ENCODE measurements at regions not wholly inside any gene's neighbourhood (a gene's known extent, or its start where the extent isn't known, plus 50 kb on each side); places are given as distances from the start of the nearest gene placed in this dataset.

GRCh38 chr13:36549126-36549702, 116.9 kb downstream of the CCNA1 start:
- Histone ChIP-seq H3K9me3 (no peaks in the 10 kb centered on the region), H3K27ac (no peak overlapping the region), H3K36me3 (no peaks in the 10 kb centered on the region), H3K4me3 (no peak overlapping the region), H3K27me3 (replicated peaks; ENCODE audit: insufficient read depth) (no peaks in the 10 kb centered on the region), H3K4me1 (replicated peaks) (no peaks in the 10 kb centered on the region)
- DNase-seq (ENCODE audit: low spot score), result no peak
- intact Hi-C loops (cut with DNase I), result no loop called here
- 72% methylated on average over 2 of the region's 2 CpGs for WGBS
- no peak for TF ChIP-seq CTCF (IDR thresholded peaks at IDR 0.05)
- no peak for TF ChIP-seq POLR2A (IDR thresholded peaks at IDR 0.05)
- no peak for TF ChIP-seq POLR2AphosphoS5 (IDR thresholded peaks at IDR 0.05)

GRCh38 chr13:36549755-36550154, 117.5 kb downstream of the CCNA1 start:
- no peak overlapping the region for H3K27ac ChIP-seq
- no peak for DNase-seq (ENCODE audit: low spot score)
- WGBS, result 61% methylated on average over 7 of the region's 7 CpGs
- H3K9me3 ChIP-seq, result no peaks in the 10 kb centered on the region
- no peaks in the 10 kb centered on the region for H3K27me3 ChIP-seq (replicated peaks; ENCODE audit: insufficient read depth)
- TF ChIP-seq POLR2A (IDR thresholded peaks at IDR 0.05) (no peak), POLR2AphosphoS5 (IDR thresholded peaks at IDR 0.05) (no peak), CTCF (IDR thresholded peaks at IDR 0.05) (no peak)
- intact Hi-C loops (cut with DNase I), result no loop called here
- H3K4me1 ChIP-seq (replicated peaks), result no peaks in the 10 kb centered on the region
- no peak overlapping the region for H3K4me3 ChIP-seq
- H3K36me3 ChIP-seq, result no peaks in the 10 kb centered on the region

GRCh38 chr13:36550177-36550576, 117.9 kb downstream of the CCNA1 start:
- WGBS, result 77% methylated on average over 2 of the region's 2 CpGs
- Histone ChIP-seq H3K36me3 (no peaks in the 10 kb centered on the region), H3K27ac (no peak overlapping the region), H3K4me1 (replicated peaks) (no peaks in the 10 kb centered on the region), H3K9me3 (no peaks in the 10 kb centered on the region), H3K4me3 (no peak overlapping the region), H3K27me3 (replicated peaks; ENCODE audit: insufficient read depth) (no peaks in the 10 kb centered on the region)
- TF ChIP-seq CTCF (IDR thresholded peaks at IDR 0.05), result no peak
- TF ChIP-seq POLR2AphosphoS5 (IDR thresholded peaks at IDR 0.05), result no peak
- TF ChIP-seq POLR2A (IDR thresholded peaks at IDR 0.05), result no peak
- intact Hi-C loops (cut with DNase I), result no loop called here
- no peak for DNase-seq (ENCODE audit: low spot score)

GRCh38 chr13:36551445-36551844, 119.2 kb downstream of the CCNA1 start:
- no peak overlapping the region for H3K4me3 ChIP-seq
- H3K36me3 ChIP-seq, result no peaks in the 10 kb centered on the region
- H3K27ac ChIP-seq, result no peak overlapping the region
- H3K4me1 ChIP-seq (replicated peaks), result no peaks in the 10 kb centered on the region
- TF ChIP-seq POLR2AphosphoS5 (IDR thresholded peaks at IDR 0.05) (no peak), POLR2A (IDR thresholded peaks at IDR 0.05) (no peak), CTCF (IDR thresholded peaks at IDR 0.05) (no peak)
- WGBS, result 90% methylated on average over 3 of the region's 3 CpGs
- H3K27me3 ChIP-seq (replicated peaks; ENCODE audit: insufficient read depth), result no peaks in the 10 kb centered on the region
- DNase-seq (ENCODE audit: low spot score), result no peak
- intact Hi-C loops (cut with DNase I), result no loop called here
- no peaks in the 10 kb centered on the region for H3K9me3 ChIP-seq

GRCh38 chr13:36552334-36552733, 120.0 kb downstream of the CCNA1 start:
- H3K27ac ChIP-seq, result no peak overlapping the region
- no peaks in the 10 kb centered on the region for H3K9me3 ChIP-seq
- no peak for DNase-seq (ENCODE audit: low spot score)
- TF ChIP-seq POLR2A (IDR thresholded peaks at IDR 0.05) (no peak), POLR2AphosphoS5 (IDR thresholded peaks at IDR 0.05) (no peak), CTCF (IDR thresholded peaks at IDR 0.05) (no peak)
- H3K4me1 ChIP-seq (replicated peaks), result no peaks in the 10 kb centered on the region
- no peak overlapping the region for H3K4me3 ChIP-seq
- intact Hi-C loops (cut with DNase I), result no loop called here
- no peaks in the 10 kb centered on the region for H3K36me3 ChIP-seq
- no peaks in the 10 kb centered on the region for H3K27me3 ChIP-seq (replicated peaks; ENCODE audit: insufficient read depth)
- 100% methylated on average over 1 of the region's 1 CpG for WGBS
